Activated T-helper 17 cell treated with anti-CD3 and anti-CD28 coated beads, Interleukin-2, amount 50 U/mL, for 72 hours (primary cell): ENCODE measurements at regions not wholly inside any gene's neighbourhood (a gene's known extent, or its start where the extent isn't known, plus 50 kb on each side); places are given as distances from the start of the nearest gene placed in this dataset.

Experiments
- ATAC-seq: fragments of 150-1000 bp; cut with Tn5 transposase; replicated peaks from 2 replicates; pipeline ENCODE4 v1.10.0; 2021; ENCODE audit warnings: mild to moderate bottlenecking, moderate library complexity
- H3K27ac Mint-ChIP-seq: one replicate; pipeline ENCODE4 v1.8.0; 2022; ENCODE audit warnings: mixed read lengths
- H3K27me3 Mint-ChIP-seq: one replicate; pipeline ENCODE4 v1.8.0; 2022; ENCODE audit warnings: mixed read lengths
- H3K36me3 Mint-ChIP-seq: one replicate; pipeline ENCODE4 v1.8.0; 2022; ENCODE audit warnings: low read depth, mild to moderate bottlenecking, mixed read lengths
- H3K4me1 Mint-ChIP-seq: one replicate; pipeline ENCODE4 v1.8.0; 2022; ENCODE audit warnings: mixed read lengths
- H3K4me3 Mint-ChIP-seq: one replicate; pipeline ENCODE4 v1.8.0; 2022; ENCODE audit warnings: mild to moderate bottlenecking, mixed read lengths
- H3K9me3 Mint-ChIP-seq: one replicate; pipeline ENCODE4 v1.8.0; 2022; ENCODE audit warnings: mixed read lengths

DNA sequence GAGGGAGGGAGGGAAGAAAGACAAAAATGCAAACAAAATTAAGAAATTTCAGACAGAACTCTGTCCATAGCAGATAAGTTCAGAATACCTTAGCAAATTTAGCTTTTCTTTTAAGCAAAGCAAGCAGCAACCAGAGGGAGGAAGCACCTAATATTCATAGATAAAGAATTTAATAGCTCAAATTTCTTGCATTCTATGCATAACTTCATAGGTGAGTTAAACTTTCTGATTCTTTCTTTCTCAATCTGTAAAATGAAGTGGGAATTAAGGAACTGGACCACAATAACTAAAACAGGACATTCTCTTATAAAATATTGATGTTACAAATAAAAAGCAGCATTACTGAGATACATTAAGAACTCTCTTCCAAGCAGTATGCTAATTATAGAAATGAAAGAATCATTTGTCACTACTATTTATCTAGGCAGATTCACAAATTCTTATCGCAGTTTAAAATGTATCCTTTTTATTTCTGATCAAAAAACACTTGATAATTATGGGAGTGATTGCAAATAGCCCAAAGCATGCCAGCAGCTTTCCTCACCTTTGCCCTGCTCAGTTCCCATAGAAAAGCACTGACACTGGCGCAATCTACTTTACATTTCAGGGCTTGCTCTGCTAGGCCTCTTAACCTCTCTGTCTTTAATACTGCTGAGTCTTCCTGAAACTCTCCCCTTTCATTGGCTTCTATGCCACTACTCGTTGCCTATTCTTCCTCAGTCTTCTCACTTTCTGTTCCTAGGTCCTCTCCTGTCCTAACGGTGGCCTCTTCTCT is 341.8 kb downstream of the PIK3R1 start:
- no peak overlapping the region for H3K4me3 Mint-ChIP-seq
- no peak overlapping the region for H3K27ac Mint-ChIP-seq
- H3K27me3 Mint-ChIP-seq = no peaks in the 10 kb centered on the region
- no peaks in the 10 kb centered on the region for H3K36me3 Mint-ChIP-seq
- no peaks in the 10 kb centered on the region for H3K4me1 Mint-ChIP-seq
- no peak for ATAC-seq
- no peaks in the 10 kb centered on the region for H3K9me3 Mint-ChIP-seq

DNA sequence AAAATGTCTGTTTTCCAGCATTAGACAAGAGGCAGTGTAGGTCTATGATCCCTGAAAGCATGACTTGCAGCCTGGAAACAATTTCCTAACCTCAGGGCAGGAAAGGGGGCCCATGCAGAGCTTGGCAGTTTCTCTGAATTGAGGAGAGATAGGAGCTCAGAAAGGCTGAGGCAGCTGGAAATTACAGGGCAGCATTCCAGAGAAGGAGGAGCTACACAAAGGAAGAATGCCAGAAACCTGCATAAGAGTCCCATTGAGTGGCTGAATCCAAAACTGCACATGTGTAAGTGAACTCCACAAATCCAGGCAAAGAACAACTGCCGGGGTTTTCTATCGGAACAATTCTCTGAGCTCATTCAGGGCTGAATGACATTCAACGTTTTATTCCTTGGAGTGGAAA is 346.8 kb downstream of the PIK3R1 start:
- Mint-ChIP-seq H3K36me3 (no peaks in the 10 kb centered on the region), H3K9me3 (peaks cover 8% of the 10 kb centered on the region), H3K27me3 (peaks cover 7% of the 10 kb centered on the region), H3K4me1 (no peaks in the 10 kb centered on the region), H3K27ac (no peak overlapping the region), H3K4me3 (no peak overlapping the region)
- ATAC-seq = no peak

DNA sequence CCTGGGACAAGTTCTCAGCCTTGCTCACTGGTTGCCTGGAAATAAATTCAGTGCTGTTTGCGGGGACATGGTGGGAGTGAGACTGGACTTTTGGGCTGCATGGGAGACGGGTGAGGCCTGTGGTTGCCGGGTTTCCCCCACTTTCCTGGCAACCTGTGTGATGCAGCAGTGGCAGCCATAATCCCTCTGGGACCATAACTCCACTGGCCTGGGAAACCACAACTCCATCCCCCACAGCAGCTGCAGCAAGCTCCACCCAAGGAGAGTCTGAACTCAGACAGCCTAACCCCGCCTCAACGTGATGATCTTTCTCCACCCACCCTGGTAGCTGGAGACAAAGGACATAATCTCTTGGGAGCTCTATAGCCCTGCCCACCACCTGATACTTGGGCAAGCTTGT is 349.9 kb downstream of the PIK3R1 start:
- Mint-ChIP-seq H3K4me1 (no peaks in the 10 kb centered on the region), H3K36me3 (no peaks in the 10 kb centered on the region), H3K4me3 (no peak overlapping the region), H3K27ac (no peak overlapping the region), H3K9me3 (peaks cover 8% of the 10 kb centered on the region), H3K27me3 (peaks cover 7% of the 10 kb centered on the region)
- no peak for ATAC-seq

DNA sequence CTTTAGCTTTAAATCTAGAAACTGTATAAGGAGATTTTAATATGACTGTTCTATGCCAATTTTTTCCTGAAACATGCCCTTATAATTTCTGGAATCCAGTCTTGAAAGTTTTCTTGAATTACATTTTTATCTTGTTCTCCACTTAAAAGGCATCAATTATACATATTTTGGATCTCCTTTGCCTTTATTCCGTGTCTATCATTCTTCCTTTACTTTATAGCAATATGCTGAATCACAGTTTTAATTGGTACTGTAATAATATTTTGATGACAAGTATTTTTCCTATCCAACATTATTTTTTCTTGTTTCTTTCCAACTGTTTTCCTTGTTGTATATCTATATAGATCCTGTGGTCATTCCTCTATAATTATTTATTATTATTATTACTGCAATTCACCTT is 361.2 kb downstream of the PIK3R1 start:
- ATAC-seq = no peak
- Mint-ChIP-seq H3K9me3 (peaks cover 7% of the 10 kb centered on the region), H3K27me3 (peaks cover 5% of the 10 kb centered on the region)

DNA sequence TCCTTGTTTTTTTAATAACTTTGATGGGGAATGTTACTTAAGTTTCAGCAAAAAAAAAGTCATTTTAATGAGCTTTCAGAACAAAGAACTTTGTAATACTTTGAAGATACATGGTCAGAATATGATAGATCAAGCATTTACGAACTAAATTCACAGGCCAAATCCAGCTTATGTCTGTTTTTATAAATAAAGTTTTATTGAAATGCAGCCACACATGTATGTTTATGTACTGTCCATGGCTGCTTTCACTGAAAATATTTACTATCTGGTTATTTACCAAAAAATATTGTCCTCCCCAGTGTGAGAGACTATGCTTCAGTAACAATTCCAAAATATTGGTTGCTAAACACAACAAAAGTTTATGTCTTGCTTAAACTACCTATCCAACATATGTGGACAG is 366.7 kb downstream of the PIK3R1 start:
- H3K27me3 Mint-ChIP-seq = peaks cover 5% of the 10 kb centered on the region
- H3K27ac Mint-ChIP-seq = no peak overlapping the region
- no peaks in the 10 kb centered on the region for H3K4me1 Mint-ChIP-seq
- H3K9me3 Mint-ChIP-seq = no peaks in the 10 kb centered on the region
- no peak for ATAC-seq
- no peaks in the 10 kb centered on the region for H3K36me3 Mint-ChIP-seq
- H3K4me3 Mint-ChIP-seq = no peak overlapping the region

More for the DNA sequence above, 361.2 kb downstream of the PIK3R1 start:
- Mint-ChIP-seq H3K27ac (no peak overlapping the region), H3K4me3 (no peak overlapping the region), H3K36me3 (no peaks in the 10 kb centered on the region), H3K4me1 (no peaks in the 10 kb centered on the region)

DNA sequence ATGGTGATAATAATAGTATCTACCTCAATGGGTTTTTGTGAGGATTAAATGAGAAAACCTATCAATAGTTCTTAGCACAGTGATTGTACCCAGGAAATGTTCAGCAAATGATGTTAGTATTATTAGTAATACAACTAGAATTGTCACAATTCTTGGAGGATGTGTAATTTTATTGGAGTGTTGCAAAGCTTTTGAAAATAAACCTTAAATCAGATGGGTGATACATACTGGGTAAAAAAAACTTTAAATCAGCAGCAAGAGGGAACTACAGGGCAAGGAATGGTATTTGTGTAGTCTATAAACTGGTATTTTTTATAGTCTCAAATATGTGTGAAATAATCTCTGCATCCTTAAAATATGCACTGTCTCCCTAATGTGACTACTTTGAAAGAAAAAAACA is 371.6 kb downstream of the PIK3R1 start:
- no peaks in the 10 kb centered on the region for H3K9me3 Mint-ChIP-seq
- H3K4me3 Mint-ChIP-seq = no peak overlapping the region
- H3K4me1 Mint-ChIP-seq = no peaks in the 10 kb centered on the region
- H3K36me3 Mint-ChIP-seq = no peaks in the 10 kb centered on the region
- H3K27ac Mint-ChIP-seq = no peak overlapping the region
- no peaks in the 10 kb centered on the region for H3K27me3 Mint-ChIP-seq
- no peak for ATAC-seq

DNA sequence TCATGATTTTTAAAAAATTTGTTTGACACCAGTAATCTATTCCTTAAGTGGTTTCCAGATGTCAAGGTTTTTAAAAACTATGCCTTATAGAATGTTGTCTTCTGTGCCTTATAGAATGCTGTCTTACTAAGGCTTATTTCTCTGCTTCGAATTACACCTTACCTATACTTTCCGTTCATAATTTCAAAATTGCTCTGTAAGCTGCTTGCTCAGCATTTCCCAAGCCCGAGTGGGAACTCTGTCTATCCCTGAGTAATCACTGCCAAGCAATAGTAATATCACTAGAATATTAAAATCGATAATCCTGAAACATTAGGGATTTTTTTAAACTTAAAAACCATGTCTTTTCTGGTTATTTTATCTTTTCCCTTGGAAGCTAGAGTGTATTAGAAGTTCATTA is 376.3 kb downstream of the PIK3R1 start:
- no peaks in the 10 kb centered on the region for H3K36me3 Mint-ChIP-seq
- no peak for ATAC-seq
- no peak overlapping the region for H3K27ac Mint-ChIP-seq
- no peak overlapping the region for H3K4me3 Mint-ChIP-seq
- no peaks in the 10 kb centered on the region for H3K27me3 Mint-ChIP-seq
- no peaks in the 10 kb centered on the region for H3K4me1 Mint-ChIP-seq
- H3K9me3 Mint-ChIP-seq = no peaks in the 10 kb centered on the region

DNA sequence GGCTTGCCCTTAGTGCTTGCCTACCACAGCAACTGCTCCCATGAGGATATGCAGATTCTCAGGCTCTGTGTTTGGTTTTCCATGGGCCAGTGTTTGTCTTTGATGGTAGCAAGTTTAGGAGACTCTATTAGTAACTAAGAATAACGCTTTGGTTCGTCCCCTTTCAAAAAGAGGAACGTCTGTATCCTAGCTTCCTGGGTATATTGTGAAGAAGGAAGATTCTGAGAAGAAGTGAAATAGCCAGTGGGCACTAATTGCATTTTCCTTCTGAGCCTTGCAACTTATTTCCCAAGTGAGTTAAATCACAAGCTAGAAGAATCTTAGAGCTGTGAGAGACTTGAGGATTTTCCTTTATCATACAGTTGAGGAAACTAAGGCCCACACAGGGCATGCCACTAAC is 376.8 kb downstream of the PIK3R1 start:
- ATAC-seq = no peak
- Mint-ChIP-seq H3K4me1 (no peaks in the 10 kb centered on the region), H3K4me3 (no peak overlapping the region), H3K9me3 (no peaks in the 10 kb centered on the region), H3K27ac (no peak overlapping the region), H3K36me3 (no peaks in the 10 kb centered on the region), H3K27me3 (no peaks in the 10 kb centered on the region)

DNA sequence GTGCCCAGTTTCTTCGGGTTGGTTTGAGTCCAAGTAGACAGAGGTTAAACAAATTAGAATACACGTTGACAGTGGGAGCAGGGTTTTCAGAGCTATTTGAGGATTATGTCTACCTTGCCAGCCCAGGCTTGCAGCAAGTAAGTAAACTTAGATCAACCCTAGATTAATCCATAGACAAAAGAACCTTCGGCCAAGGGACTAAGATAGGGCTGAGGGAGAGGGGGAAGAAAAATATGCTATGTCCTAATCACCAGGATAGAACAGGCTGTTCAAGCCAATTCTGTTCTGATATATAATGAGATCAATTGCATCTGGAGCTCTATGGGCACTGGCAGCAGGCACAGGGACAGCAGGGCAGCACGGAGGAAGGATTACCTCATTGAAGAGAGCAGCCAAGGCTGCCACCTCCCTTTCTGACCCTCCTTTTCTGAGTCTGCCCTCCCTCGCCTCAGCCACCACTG is 377.7 kb downstream of the PIK3R1 start:
- ATAC-seq = no peak
- Mint-ChIP-seq H3K4me1 (no peaks in the 10 kb centered on the region), H3K36me3 (no peaks in the 10 kb centered on the region), H3K9me3 (no peaks in the 10 kb centered on the region), H3K27me3 (no peaks in the 10 kb centered on the region), H3K4me3 (no peak overlapping the region), H3K27ac (no peak overlapping the region)

DNA sequence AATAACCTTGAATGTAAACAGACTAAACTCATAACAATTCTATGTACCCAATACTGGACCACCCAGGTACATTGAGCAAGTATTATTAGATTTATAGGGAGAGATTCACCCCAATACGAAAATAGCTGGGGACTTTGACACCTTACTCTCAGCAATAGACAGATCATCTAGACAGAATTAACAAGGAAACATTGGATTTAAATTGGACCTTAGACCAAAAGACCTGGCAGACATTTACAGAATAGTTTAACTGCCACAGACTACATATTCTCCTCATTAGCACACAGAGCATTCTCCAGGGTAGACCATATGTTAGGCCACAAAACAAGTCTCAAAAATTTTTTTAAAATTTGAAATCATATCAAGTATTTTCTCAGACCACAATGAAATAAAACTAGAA is 397.4 kb downstream of the PIK3R1 start:
- Mint-ChIP-seq H3K9me3 (peaks cover 21% of the 10 kb centered on the region), H3K4me3 (no peak overlapping the region), H3K27me3 (peaks cover 10% of the 10 kb centered on the region), H3K4me1 (no peaks in the 10 kb centered on the region), H3K36me3 (no peaks in the 10 kb centered on the region), H3K27ac (no peak overlapping the region)
- no peak for ATAC-seq

DNA sequence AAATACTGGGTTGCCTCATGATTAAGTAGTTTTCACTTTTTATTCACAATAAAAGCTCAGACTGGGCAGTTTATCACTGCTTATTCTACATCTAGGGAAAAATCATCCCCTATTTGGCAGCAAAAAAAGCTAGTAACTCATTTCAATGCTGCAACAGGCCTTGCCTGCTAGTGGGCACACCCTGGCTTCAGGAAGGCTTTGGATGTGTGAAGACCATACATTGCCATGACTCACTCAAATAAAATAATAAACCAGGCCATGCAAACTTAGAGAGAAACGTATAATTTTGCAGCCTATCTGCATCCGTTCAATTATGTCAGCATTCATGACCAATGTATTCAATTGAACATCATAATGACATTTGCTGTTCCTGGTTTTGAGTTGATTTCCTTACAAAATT is 402.9 kb downstream of the PIK3R1 start:
- peaks cover 8% of the 10 kb centered on the region for H3K27me3 Mint-ChIP-seq
- no peaks in the 10 kb centered on the region for H3K4me1 Mint-ChIP-seq
- ATAC-seq = no peak
- no peak overlapping the region for H3K4me3 Mint-ChIP-seq
- peaks cover 4% of the 10 kb centered on the region for H3K9me3 Mint-ChIP-seq
- H3K36me3 Mint-ChIP-seq = no peaks in the 10 kb centered on the region
- no peak overlapping the region for H3K27ac Mint-ChIP-seq

DNA sequence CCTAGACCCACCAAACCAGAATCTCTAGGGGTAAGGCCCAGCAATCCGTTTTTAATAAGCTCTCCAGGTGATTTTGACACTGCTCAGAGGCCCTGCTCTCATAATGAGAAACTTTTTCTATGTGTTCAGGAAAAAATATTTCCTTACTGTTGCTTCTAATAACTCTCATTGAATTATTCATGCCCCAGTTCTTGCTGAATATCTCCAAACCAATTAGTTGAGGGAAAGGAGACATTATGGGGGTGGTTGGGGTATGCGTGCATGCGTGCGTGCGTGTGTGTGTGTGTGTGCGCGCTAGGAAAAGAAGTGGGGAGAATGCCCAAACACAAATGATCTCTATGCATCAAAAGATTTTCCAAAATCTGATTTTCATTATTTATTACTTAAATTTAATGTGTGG is 411.4 kb downstream of the PIK3R1 start:
- ATAC-seq = no peak
- Mint-ChIP-seq H3K36me3 (no peaks in the 10 kb centered on the region), H3K4me1 (no peaks in the 10 kb centered on the region)

DNA sequence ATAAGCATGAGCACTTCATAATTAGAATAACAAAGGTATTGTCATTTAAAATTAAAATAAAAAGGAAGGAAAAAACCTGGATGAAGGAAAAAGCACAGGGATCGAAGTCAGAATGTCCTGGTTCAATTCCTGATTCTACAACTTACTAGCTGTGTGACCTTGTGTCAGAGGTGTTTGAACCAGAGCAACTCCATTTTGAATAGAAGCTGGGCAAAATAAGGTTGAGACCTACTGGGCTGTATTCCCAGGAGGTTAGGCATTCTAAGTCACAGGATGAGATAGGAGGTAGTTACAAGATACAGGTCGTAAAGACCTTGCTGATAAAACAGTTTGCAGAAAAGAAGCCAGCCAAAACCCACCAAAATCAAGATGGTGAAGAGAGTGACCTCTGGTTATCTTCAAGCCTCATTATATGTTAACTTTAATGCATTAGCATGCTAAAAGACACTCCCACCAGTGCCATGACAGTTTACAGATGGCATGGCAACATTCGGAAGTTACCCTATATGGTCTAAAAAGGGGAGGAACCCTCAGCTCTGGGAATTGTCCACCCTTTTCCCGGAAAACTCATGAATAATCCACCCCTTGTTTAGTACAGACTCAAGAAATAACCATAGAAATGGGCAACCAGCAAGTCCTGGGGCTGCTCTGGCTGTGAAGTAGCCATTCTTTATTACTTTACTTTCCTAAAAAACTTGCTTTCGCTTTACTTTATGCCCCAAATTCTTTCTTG is 412.7 kb downstream of the PIK3R1 start:
- Mint-ChIP-seq H3K27me3 (peaks cover 10% of the 10 kb centered on the region), H3K9me3 (no peaks in the 10 kb centered on the region), H3K36me3 (no peaks in the 10 kb centered on the region), H3K4me3 (no peak overlapping the region), H3K27ac (no peak overlapping the region), H3K4me1 (no peaks in the 10 kb centered on the region)
- ATAC-seq = no peak

More for the DNA sequence above, 411.4 kb downstream of the PIK3R1 start:
- Mint-ChIP-seq H3K27me3 (peaks cover 10% of the 10 kb centered on the region), H3K9me3 (no peaks in the 10 kb centered on the region), H3K4me3 (no peak overlapping the region), H3K27ac (no peak overlapping the region)

DNA sequence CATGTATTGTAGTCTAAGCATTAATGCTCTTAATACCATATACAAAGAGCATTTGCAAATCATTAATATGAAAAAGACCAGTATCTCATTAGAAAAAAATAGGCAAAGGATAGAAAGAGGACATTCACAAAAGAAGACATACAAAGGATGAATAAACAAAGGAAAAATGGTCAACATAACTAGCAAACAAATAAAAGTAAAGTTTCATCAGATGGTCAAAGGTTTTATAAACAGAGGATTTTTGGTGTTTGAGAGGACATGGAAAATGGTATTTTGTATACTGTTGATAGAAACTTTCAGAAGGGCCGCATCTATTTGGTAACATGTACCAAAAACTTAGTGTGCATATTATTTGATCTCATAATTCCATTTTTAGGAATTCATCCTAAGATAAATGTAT is 414.8 kb downstream of the PIK3R1 start:
- Mint-ChIP-seq H3K4me3 (no peak overlapping the region), H3K9me3 (no peaks in the 10 kb centered on the region), H3K4me1 (no peaks in the 10 kb centered on the region), H3K27ac (no peak overlapping the region), H3K36me3 (no peaks in the 10 kb centered on the region), H3K27me3 (peaks cover 14% of the 10 kb centered on the region)
- ATAC-seq = no peak

DNA sequence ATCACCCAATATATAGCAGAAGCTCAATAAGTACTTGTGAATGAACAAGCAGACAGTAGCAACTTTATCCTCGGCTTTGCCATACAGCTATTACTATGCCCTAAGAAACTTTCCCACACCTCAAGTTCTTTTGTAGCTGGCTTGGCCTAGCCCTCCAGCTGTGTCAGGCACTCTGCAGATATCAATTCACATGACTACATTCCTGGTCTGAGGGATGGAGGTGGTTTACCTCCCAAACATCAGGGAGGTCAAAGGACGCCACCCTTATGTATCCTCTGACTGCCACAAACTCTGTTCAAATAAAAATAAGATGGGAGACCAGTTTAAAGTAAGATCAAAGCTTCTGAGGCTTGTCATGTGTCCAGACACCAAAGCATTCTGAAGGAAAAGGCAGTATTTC is 416.3 kb downstream of the PIK3R1 start:
- H3K4me1 Mint-ChIP-seq = no peaks in the 10 kb centered on the region

More for the DNA sequence above, 416.3 kb downstream of the PIK3R1 start:
- Mint-ChIP-seq H3K4me3 (no peak overlapping the region), H3K36me3 (no peaks in the 10 kb centered on the region), H3K27me3 (peaks cover 13% of the 10 kb centered on the region), H3K9me3 (no peaks in the 10 kb centered on the region), H3K27ac (no peak overlapping the region)
- ATAC-seq = no peak
